H4 (cell line): ENCODE measurements at regions not wholly inside any gene's neighbourhood (a gene's known extent, or its start where the extent isn't known, plus 50 kb on each side); places are given as distances from the start of the nearest gene placed in this dataset.
"Not testable (repeated sequence)": the region's sequence is repeated elsewhere in the genome, so short reads cannot be mapped to it uniquely, and the experiment has no call there.

Source experiments
- DNase-seq: peaks from one replicate; pipeline ENCODE4 v3.0.0-alpha.2; 2015; ENCODE audit warnings: low spot score

DNA sequence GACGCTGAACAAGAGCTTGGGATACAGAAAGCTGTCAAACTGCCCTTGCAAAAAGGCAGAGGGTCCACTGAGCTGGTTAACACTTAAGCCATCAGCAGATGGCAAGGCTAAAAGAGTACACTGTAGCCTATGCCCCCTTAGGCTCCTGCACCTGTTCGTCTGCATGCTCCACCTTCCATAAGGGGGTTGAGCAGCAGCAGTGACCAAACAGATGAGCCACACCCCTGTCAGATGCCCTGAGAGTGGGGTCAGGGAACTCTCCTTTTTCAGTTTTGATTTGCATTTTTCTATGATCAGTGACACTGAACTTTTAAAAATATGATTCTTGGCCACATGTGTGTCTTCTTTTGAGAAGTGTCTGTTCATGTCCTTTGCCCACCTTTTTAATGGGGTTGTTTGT is 402.5 kb upstream of the FAM98A start:
- no peak for DNase-seq

GRCh38 chr2:33984131-33984530 is 385.0 kb upstream of the FAM98A start:
- DNase-seq: no peak

- DNase-seq: no peak
Observed at GRCh38 chr2:33978471-33978870, 379.4 kb upstream of the FAM98A start.

DNA sequence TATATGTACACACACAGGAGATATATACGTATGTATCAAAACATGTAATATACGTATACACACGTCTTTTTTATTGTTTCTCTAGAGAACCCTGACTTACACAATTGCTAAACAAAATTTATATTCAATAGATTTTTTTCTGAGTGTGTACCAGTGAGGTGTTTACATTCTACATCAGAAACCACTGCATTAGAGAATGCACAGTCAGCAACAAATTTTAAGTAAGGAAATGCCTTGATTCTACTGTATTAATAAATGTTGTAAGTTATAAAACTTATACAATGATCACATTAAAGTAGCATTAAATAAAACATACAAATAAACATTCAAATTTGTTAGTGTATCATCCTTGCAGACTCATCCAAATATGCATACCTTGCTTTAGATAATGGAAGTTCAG is 376.4 kb upstream of the FAM98A start:
- DNase-seq: no peak

- DNase-seq: no peak
Observed at GRCh38 chr2:33967103-33967502, 368.0 kb upstream of the FAM98A start.

GRCh38 chr2:33958591-33958990 is 359.5 kb upstream of the FAM98A start:
- no peak for DNase-seq

GRCh38 chr2:33949371-33949770 is 350.3 kb upstream of the FAM98A start:
- no peak for DNase-seq

- DNase-seq: peak; percentile 10
Observed at GRCh38 chr2:33946193-33946592, 347.1 kb upstream of the FAM98A start.

- DNase-seq: no peak
Observed at GRCh38 chr2:33933203-33933602, 334.1 kb upstream of the FAM98A start.

DNA sequence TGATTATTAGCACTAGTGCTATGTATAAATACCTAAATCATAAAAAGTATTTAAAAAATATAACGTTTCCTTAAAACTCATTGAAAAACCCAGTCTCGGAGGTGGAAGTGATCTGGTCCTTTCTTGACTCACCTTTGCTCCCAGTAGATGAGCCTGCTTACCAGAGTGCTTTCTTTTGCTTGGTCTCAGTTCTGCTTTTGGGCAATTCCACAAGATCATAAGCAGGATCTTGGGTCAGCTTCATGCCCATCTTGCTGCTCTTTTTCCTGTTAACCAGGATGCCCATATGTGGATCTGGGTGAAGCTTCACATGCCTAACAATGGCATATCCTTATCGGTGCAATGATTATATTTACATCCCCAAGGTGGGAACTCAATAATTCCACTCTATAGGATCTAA is 332.1 kb upstream of the FAM98A start:
- DNase-seq: no peak

- DNase-seq: no peak
Observed at GRCh38 chr2:33929467-33929866, 330.4 kb upstream of the FAM98A start.

DNA sequence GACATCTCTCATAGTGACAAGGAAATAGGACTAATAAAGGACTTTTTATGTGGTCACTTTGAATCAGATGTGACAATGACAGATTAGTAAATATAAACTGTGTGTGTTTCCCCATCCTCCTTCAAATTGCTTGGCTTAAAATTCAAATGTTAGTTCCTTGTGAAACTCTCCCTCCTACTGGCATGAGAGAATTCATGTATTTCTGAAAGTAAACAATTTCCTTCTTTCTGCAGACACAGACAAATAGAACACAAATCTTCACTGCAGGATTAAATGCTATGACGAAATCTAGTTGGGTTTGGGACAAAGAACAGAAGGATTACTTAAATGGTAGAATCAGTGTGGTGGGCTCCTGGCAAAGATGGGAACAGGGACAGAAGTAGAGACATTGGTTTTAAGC is 328.7 kb upstream of the FAM98A start:
- no peak for DNase-seq

DNA sequence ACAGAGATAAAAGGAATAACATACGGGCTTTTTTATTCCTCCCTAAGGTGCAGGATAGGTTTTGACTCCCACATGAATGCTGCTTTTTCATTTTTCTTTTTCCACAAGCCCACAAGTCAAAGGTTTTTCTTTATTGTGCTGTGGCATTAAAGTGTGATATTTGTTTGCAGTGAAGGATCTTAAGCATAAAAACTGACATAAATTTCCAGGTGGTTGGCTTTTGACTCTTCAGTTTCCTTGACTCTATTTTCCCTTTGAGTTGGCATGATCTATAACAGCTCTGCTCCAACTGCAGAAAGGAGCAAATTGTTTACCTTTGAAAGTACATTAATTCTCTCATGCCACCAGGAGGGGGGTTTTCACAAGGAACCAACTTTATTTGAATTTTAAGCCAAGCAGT is 326.2 kb upstream of the FAM98A start:
- no peak for DNase-seq

GRCh38 chr2:33924586-33925169 is 325.6 kb upstream of the FAM98A start:
- no peak for DNase-seq

DNA sequence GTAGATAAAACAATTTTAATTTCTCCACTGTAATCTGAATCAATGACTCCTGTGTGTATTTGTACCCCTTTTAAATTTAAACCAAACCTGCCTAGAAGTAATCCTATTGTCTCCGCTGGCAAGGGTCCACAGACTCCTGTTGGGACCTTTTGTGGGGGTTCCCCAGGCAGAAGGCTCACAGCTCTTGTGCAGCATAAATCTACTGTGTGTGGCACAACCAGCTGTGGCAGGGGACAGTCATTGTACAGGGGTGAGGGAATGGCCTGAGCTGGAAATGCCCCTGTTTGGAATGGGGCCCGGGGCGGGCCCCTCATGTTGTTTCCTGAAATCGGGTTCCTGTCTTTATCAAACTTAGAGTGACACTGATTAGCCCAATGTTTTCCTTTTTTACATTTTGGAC is 318.2 kb upstream of the FAM98A start:
- DNase-seq: no peak

GRCh38 chr2:33913071-33913616 is 314.0 kb upstream of the FAM98A start:
- no peak for DNase-seq

DNA sequence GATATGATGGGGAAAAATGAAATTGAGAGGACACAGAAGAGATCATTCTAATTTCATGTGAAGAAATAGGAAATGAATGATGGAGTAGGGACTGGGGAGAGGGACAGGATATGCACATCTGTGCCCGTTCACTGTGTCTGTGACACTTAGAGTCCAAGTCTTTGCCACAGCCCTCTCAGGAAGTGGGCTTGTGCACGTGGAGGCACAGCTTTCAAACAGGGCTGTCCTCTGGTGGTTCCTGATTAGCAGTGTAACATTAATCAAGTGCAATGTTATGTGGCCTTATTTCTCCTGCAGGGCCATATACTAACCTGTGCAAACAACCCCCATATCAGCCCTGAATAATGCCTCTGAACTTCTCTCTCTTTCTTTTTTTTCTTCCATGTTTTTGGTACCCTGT is 312.2 kb upstream of the FAM98A start:
- no peak for DNase-seq

- DNase-seq: no peak
Observed at GRCh38 chr2:33909945-33910695, 311.0 kb upstream of the FAM98A start.

DNA sequence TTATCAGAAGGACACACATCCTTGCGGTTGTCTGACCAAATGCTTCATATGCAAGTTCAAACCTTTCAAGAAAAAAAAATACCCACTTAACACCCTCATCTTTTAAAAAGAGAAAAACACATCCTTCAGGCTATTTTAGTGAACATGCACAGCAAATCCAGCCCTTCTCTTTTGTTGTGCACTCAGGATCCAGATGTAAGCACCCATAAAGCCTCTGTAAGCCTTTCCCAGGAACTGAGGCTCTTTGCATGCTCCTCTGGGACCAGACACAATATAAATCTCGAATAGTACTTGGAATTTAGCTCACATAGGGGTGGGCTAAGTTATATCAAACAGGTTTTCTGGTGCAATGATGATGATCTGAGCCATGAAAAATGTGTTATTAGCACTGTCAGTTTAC is 308.8 kb upstream of the FAM98A start:
- no peak for DNase-seq

GRCh38 chr2:33906129-33906528 is 307.0 kb upstream of the FAM98A start:
- DNase-seq: not testable (repeated sequence)

DNA sequence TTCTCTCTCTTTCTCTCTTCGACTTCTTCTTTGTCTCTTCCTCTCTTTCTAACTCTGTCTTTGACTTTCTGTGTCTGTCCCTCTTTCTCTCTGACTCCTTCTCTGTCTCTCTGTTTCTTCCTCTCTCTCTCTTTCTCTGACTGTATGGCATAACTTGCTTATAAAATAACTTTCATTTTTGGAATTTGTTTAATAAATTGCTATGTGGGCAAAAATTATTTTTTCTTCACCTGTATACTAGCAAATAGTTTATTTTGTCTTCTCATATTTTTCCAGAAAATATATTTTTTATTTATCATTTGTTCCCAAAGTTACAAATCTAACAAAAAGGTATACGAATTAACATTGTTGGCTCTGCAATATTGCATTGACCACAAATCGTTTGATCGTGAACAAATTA is 305.7 kb upstream of the FAM98A start:
- DNase-seq: no peak

- DNase-seq: no peak
Observed at GRCh38 chr2:33903701-33904100, 304.6 kb upstream of the FAM98A start.

- no peak for DNase-seq
Observed at GRCh38 chr2:33903215-33903614, 304.1 kb upstream of the FAM98A start.

GRCh38 chr2:33900610-33901009 is 301.5 kb upstream of the FAM98A start:
- no peak for DNase-seq
